GM12874 (cell line): ENCODE measurements at regions not wholly inside any gene's neighbourhood (a gene's known extent, or its start where the extent isn't known, plus 50 kb on each side); places are given as distances from the start of the nearest gene placed in this dataset.

ENCODE experiments used
- TF ChIP-seq, protein P1 (sequence below): IDR thresholded peaks from 2 replicates; pipeline ENCODE4 v1.5.1; 2011; ENCODE audit warnings: low read depth, mild to moderate bottlenecking, control low read depth, low read length, moderate library complexity; ENCODE audit not compliant: insufficient read depth

- TF ChIP-seq, protein P1, sequence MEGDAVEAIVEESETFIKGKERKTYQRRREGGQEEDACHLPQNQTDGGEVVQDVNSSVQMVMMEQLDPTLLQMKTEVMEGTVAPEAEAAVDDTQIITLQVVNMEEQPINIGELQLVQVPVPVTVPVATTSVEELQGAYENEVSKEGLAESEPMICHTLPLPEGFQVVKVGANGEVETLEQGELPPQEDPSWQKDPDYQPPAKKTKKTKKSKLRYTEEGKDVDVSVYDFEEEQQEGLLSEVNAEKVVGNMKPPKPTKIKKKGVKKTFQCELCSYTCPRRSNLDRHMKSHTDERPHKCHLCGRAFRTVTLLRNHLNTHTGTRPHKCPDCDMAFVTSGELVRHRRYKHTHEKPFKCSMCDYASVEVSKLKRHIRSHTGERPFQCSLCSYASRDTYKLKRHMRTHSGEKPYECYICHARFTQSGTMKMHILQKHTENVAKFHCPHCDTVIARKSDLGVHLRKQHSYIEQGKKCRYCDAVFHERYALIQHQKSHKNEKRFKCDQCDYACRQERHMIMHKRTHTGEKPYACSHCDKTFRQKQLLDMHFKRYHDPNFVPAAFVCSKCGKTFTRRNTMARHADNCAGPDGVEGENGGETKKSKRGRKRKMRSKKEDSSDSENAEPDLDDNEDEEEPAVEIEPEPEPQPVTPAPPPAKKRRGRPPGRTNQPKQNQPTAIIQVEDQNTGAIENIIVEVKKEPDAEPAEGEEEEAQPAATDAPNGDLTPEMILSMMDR: no peak
These were observed 56.5 kb upstream of the CYRIA start for GRCh38 chr2:16722126-16722525.

- TF ChIP-seq, protein P1: no peak
These were observed 53.8 kb upstream of the CYRIA start for GRCh38 chr2:16719485-16719808.

GRCh38 chr2:16718576-16719484 lies 53.2 kb upstream of the CYRIA start:
- TF ChIP-seq, protein P1: no peak

- TF ChIP-seq, protein P1: no peak
These were observed 51.8 kb upstream of the CYRIA start for GRCh38 chr2:16717477-16717876.

DNA sequence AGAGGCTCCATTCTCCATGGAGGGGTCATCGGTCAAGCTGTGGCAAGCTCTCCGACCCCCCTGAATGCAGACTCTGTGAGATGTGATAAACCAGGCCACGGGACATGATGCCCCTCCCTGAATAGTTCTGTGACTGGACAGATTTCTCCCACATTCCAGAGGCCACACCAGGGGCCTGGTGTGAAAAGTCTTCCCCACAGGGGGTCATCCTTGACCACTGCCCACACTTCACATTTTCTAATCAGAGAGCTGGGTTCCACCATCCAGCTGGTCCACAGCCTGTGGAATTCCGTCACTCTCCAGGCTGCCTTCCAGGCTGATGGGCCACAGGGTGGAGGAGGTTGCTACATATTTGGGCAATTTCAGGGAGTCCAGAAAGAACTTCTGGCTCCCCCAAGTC lies 51.3 kb upstream of the CYRIA start:
- TF ChIP-seq, protein P1: no peak

GRCh38 chr2:16716024-16716423 lies 50.4 kb upstream of the CYRIA start:
- TF ChIP-seq, protein P1: no peak
